Activated T-cell treated with anti-CD3 and anti-CD28 coated beads, Interleukin-2, amount 50 U/mL, for 72 hours (primary cell): ENCODE measurements at regions not wholly inside any gene's neighbourhood (a gene's known extent, or its start where the extent isn't known, plus 50 kb on each side); places are given as distances from the start of the nearest gene placed in this dataset.
"Not testable (repeated sequence)": the region's sequence is repeated elsewhere in the genome, so short reads cannot be mapped to it uniquely, and the experiment has no call there.

Experiments
- ATAC-seq, 2 donors: fragments of 150-1000 bp; cut with Tn5 transposase; replicated peaks in 1 of 2; 2 replicates each; pipeline ENCODE4 v1.10.0; 2021; ENCODE audit warnings: moderate library complexity in 2 of 2, mild to moderate bottlenecking in 1 of 2
- DNase-seq, 2 donors: peaks; one replicate each; pipeline ENCODE4 v3.0.0; 2021 to 2022; ENCODE audit warnings: mixed read lengths in 1 of 2
- H3K27ac Mint-ChIP-seq: one replicate; pipeline ENCODE4 v1.8.0; 2022; ENCODE audit warnings: mild to moderate bottlenecking, moderate library complexity, mixed read lengths
- H3K27me3 Mint-ChIP-seq: one replicate; pipeline ENCODE4 v1.8.0; 2022; ENCODE audit warnings: low read depth, mixed read lengths
- H3K36me3 Mint-ChIP-seq, 2 donors: one replicate each; pipeline ENCODE4 v1.8.0; 2022; ENCODE audit warnings: mixed read lengths in 2 of 2, mild to moderate bottlenecking in 1 of 2; ENCODE audit not compliant: insufficient read depth in 2 of 2
- H3K4me1 Mint-ChIP-seq: one replicate; pipeline ENCODE4 v1.8.0; 2022; ENCODE audit warnings: low read depth, mixed read lengths
- H3K4me3 Mint-ChIP-seq, 2 donors: one replicate each; pipeline ENCODE4 v1.8.0; 2022; ENCODE audit warnings: mild to moderate bottlenecking in 2 of 2, mixed read lengths in 2 of 2, moderate library complexity in 2 of 2
- H3K9me3 Mint-ChIP-seq, 2 donors: one replicate each; pipeline ENCODE4 v1.8.0; 2022; ENCODE audit warnings: mixed read lengths in 2 of 2

GRCh38 chr9:78114581-78114980 is 83.0 kb upstream of the GNAQ start:
- peaks cover 38% of the 10 kb centered on the region for H3K4me1 Mint-ChIP-seq
- no peaks in the 10 kb centered on the region for H3K27me3 Mint-ChIP-seq
- no peak for ATAC-seq
- H3K4me3 Mint-ChIP-seq, result no peak overlapping the region
- H3K9me3 Mint-ChIP-seq, result peaks cover 4 to 8% of the 10 kb centered on the region in 2 donors
- DNase-seq, result no peak
- H3K36me3 Mint-ChIP-seq, result peaks cover 3 to 8% of the 10 kb centered on the region in 2 donors
- no peak overlapping the region for H3K27ac Mint-ChIP-seq

- Mint-ChIP-seq H3K4me3 (no peak overlapping the region), H3K27me3 (no peaks in the 10 kb centered on the region), H3K36me3 (peaks cover 8 to 15% of the 10 kb centered on the region in 2 donors), H3K27ac (no peak overlapping the region), H3K4me1 (peaks cover 25% of the 10 kb centered on the region), H3K9me3 (peaks cover 12 to 13% of the 10 kb centered on the region in 2 donors)
- ATAC-seq (no peak), DNase-seq (no peak)
Measured at GRCh38 chr9:78112406-78112805, 80.8 kb upstream of the GNAQ start.

GRCh38 chr9:78112004-78112403 is 80.4 kb upstream of the GNAQ start:
- DNase-seq, result no peak
- Mint-ChIP-seq H3K4me1 (peaks cover 29% of the 10 kb centered on the region), H3K27me3 (no peaks in the 10 kb centered on the region), H3K9me3 (peaks cover 14 to 15% of the 10 kb centered on the region in 2 donors), H3K27ac (peak overlapping the region; percentile 2), H3K4me3 (no peak overlapping the region), H3K36me3 (peaks cover 12 to 17% of the 10 kb centered on the region in 2 donors)
- no peak for ATAC-seq

GRCh38 chr9:78109075-78109474 is 77.5 kb upstream of the GNAQ start:
- ATAC-seq (no peak), DNase-seq (no peak)
- H3K36me3 Mint-ChIP-seq, result peaks cover 12 to 19% of the 10 kb centered on the region in 2 donors
- no peak overlapping the region for H3K4me3 Mint-ChIP-seq
- no peak overlapping the region for H3K27ac Mint-ChIP-seq
- no peaks in the 10 kb centered on the region for H3K27me3 Mint-ChIP-seq
- peaks cover 15 to 19% of the 10 kb centered on the region in 2 donors for H3K9me3 Mint-ChIP-seq
- peaks cover 49% of the 10 kb centered on the region for H3K4me1 Mint-ChIP-seq

- not testable (repeated sequence) for H3K27me3 Mint-ChIP-seq, H3K4me3 Mint-ChIP-seq
- Mint-ChIP-seq H3K27ac (peak overlapping the region; percentile 50), H3K36me3 (peaks cover 9 to 16% of the 10 kb centered on the region in 2 donors), H3K4me1 (peaks cover 43% of the 10 kb centered on the region), H3K9me3 (peaks cover 10 to 14% of the 10 kb centered on the region in 2 donors)
- peak; percentile 61 to 87 for ATAC-seq
- DNase-seq, result peak; percentile 27 to 63
Measured at GRCh38 chr9:78106586-78106985, 75.0 kb upstream of the GNAQ start.

GRCh38 chr9:78103971-78104433 is 72.4 kb upstream of the GNAQ start:
- Mint-ChIP-seq H3K4me1 (peaks cover 43% of the 10 kb centered on the region), H3K27ac (no peak overlapping the region), H3K27me3 (no peaks in the 10 kb centered on the region), H3K36me3 (peaks cover 10 to 12% of the 10 kb centered on the region in 2 donors), H3K9me3 (peaks cover 7 to 17% of the 10 kb centered on the region in 2 donors), H3K4me3 (peak overlapping the region; percentile 16 to 50)
- DNase-seq, result peak; percentile 15 to 45
- peak; percentile 58 to 74 for ATAC-seq

GRCh38 chr9:78101247-78101646 is 69.6 kb upstream of the GNAQ start:
- Mint-ChIP-seq H3K36me3 (peaks cover 0 to 2% of the 10 kb centered on the region in 2 donors), H3K4me1 (peaks cover 41% of the 10 kb centered on the region), H3K4me3 (no peak overlapping the region), H3K9me3 (peaks cover 0 to 2% of the 10 kb centered on the region in 2 donors), H3K27ac (no peak overlapping the region), H3K27me3 (no peaks in the 10 kb centered on the region)
- DNase-seq (no peak), ATAC-seq (no peak)

- Mint-ChIP-seq H3K4me3 (peak overlapping the region in 1 of 2 donors; percentile 24), H3K4me1 (peaks cover 16% of the 10 kb centered on the region), H3K27ac (no peak overlapping the region), H3K36me3 (peaks cover 0 to 2% of the 10 kb centered on the region in 2 donors), H3K27me3 (no peaks in the 10 kb centered on the region), H3K9me3 (peaks cover 0 to 2% of the 10 kb centered on the region in 2 donors)
- ATAC-seq (no peak), DNase-seq (no peak)
Measured at GRCh38 chr9:78097541-78097940, 65.9 kb upstream of the GNAQ start.

- Mint-ChIP-seq H3K9me3 (no peaks in the 10 kb centered on the region), H3K27me3 (no peaks in the 10 kb centered on the region), H3K4me3 (no peak overlapping the region), H3K4me1 (peaks cover 10% of the 10 kb centered on the region), H3K36me3 (no peaks in the 10 kb centered on the region), H3K27ac (no peak overlapping the region)
- ATAC-seq (no peak), DNase-seq (no peak)
Measured at GRCh38 chr9:78091731-78092130, 60.1 kb upstream of the GNAQ start.

GRCh38 chr9:78089111-78089510 is 57.5 kb upstream of the GNAQ start:
- Mint-ChIP-seq H3K36me3 (peaks cover 2 to 3% of the 10 kb centered on the region in 2 donors), H3K9me3 (peaks cover 5 to 7% of the 10 kb centered on the region in 2 donors), H3K4me1 (peaks cover 10% of the 10 kb centered on the region), H3K27ac (no peak overlapping the region), H3K27me3 (no peaks in the 10 kb centered on the region), H3K4me3 (no peak overlapping the region)
- ATAC-seq (no peak), DNase-seq (no peak)

- H3K4me1 Mint-ChIP-seq, result peaks cover 10% of the 10 kb centered on the region
- not testable (repeated sequence) for H3K36me3 Mint-ChIP-seq, H3K27ac Mint-ChIP-seq, ATAC-seq, H3K27me3 Mint-ChIP-seq, H3K9me3 Mint-ChIP-seq, H3K4me3 Mint-ChIP-seq, DNase-seq
Measured at GRCh38 chr9:78088190-78088589, 56.6 kb upstream of the GNAQ start.
